Forelimb muscle (tissue), 1 donor: ENCODE measurements at regions not wholly inside any gene's neighbourhood (a gene's known extent, or its start where the extent isn't known, plus 50 kb on each side); places are given as distances from the start of the nearest gene placed in this dataset.

Experiments
- DNase-seq: peaks from one replicate; pipeline ENCODE4 v3.0.0-alpha.2; 2013; ENCODE audit warnings: low read depth

DNA sequence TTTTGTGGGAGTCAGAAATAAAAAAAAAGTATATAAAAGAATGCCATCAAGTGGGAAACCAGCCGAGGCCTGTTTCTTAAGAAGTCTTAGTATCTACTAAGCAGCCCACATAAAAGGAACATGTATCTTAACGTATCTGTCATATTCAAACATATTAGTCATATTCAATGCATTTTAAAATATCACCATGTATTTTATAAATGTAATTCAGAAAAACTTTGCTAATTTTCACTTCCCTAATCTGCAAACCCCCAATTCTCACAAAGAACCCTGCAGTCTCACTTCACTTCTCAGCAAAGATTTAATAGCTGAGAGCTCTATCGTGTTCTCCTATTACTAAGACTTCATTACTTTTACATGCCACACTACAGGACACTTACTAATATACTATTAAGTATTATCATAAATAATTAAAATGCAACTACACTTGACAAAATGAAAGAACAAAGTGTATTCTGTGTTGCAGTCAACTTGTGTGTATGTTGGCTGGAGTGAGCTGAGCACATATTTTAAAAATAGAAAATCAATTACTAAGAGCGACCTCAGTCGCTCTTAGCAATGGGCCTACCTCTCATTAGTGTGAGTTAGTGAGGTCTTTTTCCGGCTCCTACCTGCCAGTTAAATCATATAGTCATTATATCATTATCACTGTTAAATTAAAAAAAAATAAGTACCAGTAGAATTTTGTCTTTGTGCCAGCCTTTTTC is 484.3 kb downstream of the LMO4 start:
- DNase-seq: no peak

DNA sequence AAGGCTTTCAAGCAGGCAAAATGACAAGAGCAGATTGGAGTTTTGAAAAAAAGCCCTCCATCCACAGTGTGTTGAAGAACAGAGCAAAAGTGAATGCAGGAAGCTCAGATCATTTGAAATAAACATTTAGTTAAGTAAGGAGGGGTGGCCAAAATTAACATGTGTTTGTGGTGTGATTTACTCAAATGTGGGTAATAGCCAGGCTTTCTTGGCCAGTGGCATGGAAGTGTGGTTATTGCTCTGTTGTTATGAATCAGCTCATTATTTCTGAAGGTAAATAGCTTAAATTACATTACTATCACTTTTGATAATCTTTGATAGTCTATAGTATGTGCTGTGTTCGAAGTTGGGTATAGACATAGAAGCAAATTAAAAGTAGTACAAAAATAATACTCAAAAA is 485.9 kb downstream of the LMO4 start:
- DNase-seq: no peak

DNA sequence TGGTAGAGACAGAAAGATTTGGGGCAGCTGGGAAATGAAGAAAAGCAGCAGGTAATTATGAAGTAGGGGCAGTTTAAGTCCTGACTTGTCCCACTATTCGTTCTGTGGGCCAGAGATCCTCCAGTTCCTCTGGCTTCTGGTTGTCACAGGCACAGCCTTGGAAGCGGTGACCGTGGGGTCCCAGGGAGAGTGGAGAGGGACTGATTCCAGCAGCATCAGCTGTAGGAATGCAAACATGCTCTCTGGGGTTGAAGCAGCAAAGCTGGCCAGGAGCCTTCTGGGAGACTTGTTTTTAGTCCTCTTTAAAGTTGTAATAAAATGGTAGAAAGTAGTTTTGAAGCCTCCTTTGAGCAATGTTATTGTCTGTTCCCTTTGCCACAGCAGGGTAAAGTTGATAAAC is 488.0 kb downstream of the LMO4 start:
- DNase-seq: no peak

DNA sequence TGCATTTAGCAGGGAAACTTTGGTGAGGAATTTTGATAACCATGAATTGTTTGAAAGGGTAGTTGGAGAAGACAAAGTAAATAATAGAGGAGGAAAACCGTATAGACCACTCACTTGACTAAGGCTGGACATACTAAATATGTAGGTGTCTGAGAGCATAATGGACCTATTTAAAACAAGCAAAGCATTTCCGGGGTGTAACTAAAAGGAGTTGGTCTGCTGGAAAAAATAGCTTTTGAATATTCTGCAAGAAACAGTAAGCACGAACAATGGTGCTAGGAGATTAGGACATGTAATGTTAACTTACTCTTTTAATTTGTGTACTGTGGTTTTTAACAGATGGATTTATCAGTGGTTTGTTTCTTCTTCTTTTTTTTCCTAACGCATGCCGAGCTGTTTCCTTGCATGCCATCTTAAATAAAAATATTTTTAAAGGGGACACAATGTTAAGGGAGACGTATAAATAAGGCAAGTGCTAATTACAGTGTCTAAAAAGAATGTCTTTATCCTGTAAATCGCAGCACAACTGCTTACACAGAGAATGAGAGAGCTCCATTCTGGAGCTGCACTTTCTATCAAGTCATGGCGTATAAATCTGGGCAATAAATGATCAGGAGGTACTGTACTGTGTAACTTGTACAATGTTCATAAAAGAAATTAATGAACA is 492.1 kb downstream of the LMO4 start:
- no peak for DNase-seq

GRCh38 chr1:87821335-87821697 is 492.6 kb downstream of the LMO4 start:
- DNase-seq: no peak

DNA sequence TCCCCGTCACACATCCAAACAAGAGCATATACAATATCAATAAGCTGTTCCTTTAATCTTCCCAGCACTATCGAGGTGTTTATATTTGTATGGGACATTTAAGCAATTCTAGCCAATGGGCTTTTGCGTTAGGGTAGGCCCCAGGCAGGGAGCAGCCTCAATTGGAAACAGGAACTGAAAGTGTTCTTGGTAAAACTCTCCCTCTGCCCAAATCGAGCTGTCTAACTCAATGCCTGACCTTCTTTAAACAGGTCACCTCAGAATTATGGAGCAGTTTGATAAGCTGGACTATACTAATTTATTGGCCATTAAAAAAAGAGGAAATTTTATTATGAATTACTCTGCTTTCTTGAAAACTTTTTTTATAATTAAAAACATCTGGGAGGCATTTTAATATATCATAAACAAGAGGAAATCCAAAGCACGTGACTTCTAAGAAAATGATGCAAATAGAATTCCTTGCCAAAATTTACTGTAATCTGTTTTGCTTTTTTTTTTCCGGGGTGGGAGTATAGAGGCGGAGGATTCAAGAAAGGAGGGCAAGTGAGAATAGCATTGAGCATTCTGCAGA is 498.1 kb downstream of the LMO4 start:
- peak; percentile 77 for DNase-seq

GRCh38 chr1:87829360-87829759 is 500.7 kb downstream of the LMO4 start:
- no peak for DNase-seq

DNA sequence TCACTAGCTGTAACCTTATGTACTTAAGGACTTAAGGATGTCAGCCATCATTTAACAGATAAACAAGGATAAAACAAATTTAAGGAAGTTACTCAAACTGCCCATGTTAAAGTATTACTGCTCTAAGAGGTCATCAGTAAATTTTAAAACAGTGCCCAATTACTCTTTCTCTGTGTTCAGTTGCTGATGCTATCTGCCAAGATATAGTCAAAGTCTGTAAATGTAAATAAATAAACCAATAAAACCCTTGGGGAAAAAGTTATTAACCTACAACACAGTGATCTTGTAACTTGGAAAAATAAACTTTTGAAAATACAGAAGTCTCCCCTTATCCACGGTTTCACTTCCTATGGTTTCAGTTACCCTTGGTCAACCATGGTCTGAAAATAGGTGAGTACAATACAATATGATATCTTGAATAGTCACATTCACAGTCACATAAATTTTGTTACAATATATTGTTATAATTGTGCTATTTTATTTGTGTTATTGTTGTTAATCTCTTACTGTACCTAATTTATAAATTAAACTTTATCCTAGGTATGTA is 501.8 kb downstream of the LMO4 start:
- no peak for DNase-seq

GRCh38 chr1:87833166-87833565 is 504.5 kb downstream of the LMO4 start:
- DNase-seq: peak; percentile 26

GRCh38 chr1:87834151-87834550 is 505.5 kb downstream of the LMO4 start:
- DNase-seq: no peak

DNA sequence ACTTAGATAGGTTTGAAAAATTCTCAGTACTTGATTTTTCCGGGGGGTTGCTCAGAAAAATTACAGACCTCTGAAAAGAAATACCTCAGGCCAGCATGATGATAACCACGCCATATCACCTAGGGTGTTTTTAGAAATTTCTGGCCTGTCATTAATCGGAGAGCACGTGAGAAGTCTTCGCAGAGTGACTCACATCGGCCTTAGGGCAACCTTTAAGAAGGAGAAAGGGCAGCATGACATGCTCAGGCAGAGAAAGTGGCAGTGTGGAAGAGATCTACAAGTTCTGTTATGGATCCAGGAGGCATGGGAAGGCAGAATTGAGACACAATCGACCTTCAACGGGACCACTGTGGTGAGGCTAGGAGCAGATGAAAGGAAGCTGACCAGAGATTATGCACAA is 506.3 kb downstream of the LMO4 start:
- no peak for DNase-seq

GRCh38 chr1:87840767-87841166 is 512.1 kb downstream of the LMO4 start:
- DNase-seq: no peak

- DNase-seq: no peak
Measured at GRCh38 chr1:87841332-87841731, 512.7 kb downstream of the LMO4 start.

DNA sequence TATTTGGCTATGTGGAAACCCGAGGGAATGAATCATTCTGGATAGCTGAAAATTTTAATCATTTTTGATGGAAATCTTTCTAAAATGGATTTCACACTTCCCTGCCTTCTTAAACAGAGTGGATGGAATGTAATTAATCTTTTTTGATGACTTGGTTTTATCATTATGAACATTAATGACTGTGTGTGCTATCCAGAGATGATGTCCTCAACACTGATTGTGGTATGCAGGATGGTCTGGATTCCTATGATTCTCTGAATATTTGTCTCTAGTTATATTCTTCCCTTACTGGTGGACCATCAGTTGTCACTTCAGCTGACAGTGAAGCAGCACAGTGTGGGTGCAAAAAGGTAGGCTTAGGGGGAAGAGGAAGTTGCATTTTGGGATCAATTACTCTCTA is 513.5 kb downstream of the LMO4 start:
- DNase-seq: no peak

DNA sequence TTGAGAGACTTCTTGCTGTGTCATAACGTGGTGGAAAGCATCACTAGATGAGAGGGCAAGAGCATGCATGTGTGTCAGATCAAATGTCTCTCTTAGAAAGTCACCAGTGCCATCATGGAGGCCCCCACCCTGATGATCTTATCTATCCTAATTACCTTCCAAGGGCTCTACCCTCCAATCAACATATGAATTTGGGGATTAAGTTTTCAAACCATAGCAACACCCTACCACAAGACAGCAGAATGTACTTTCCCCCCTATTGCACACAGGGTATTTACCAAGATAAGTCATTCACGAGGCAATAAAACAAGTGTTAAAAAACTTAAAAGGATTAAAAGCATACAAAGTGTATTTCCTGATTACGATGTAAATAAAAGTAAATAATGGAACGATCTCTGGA is 515.6 kb downstream of the LMO4 start:
- no peak for DNase-seq

DNA sequence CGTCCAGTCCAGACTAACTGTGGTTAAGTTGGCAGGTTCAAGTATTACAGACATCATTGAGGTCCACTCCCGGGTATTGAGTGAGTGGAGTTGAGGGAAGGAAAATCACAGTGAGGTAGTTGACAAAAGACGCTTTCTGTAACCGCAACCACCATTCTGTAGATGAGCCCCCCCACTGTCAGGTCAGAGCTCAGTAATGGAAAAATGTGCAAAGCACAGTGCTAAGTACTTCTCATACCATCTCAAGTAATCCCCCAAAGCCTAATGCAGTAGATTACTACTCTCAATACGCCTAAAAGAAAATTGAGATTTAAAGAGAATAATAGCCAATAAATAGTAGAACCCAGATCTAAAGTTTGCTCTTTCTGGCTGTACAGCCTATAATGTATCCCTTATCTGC is 522.8 kb downstream of the LMO4 start:
- no peak for DNase-seq

GRCh38 chr1:87852410-87853161 is 523.9 kb downstream of the LMO4 start:
- no peak for DNase-seq

GRCh38 chr1:87853576-87854351 is 525.1 kb downstream of the LMO4 start:
- no peak for DNase-seq

GRCh38 chr1:87863317-87863716 is 534.6 kb downstream of the LMO4 start:
- no peak for DNase-seq

DNA sequence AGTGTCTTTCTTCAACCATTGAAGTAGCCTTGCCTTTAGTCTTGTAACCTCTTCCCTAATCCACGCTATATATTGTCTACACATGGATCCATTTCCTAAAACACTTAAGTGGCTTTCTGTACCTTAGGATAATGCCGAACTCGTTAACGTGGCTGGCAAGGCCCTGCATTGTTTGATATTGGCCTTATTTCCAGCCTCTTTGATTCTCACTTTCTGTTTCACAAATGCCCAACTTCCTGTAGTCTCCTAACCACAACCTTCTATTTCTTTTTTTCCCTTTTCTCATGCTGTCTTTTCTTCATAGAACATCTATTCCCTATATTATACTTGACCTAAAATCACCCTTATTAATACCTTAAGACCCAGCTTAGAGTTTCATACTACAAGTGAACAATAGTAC is 536.0 kb downstream of the LMO4 start:
- DNase-seq: no peak

GRCh38 chr1:87866416-87866815 is 537.7 kb downstream of the LMO4 start:
- no peak for DNase-seq

GRCh38 chr1:87867626-87868025 is 538.9 kb downstream of the LMO4 start:
- DNase-seq: no peak
